ENCODE measurements at regions not wholly inside any gene's neighbourhood (a gene's known extent, or its start where the extent isn't known, plus 50 kb on each side); places are given as distances from the start of the nearest gene placed in this dataset.

DNA sequence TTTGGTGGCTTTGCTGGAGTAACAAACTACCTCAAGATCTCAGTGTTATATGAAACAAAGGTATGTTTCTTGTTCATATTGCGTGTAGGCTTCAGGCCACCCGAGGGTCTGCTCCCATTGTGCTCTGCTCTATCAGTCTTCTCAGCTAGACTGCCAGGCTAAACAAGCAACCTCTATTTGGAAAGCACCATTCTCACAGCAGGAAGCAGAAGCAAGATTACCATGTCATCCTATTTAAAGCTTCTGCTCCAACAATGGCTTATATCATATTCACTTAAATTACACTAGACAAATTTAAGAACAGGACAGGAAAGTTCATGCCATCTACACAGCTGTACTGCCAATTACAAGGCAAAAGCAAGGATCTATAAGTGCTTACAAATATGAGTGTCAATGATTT lies 385.8 kb downstream of the PPARGC1A start:
- DNase-seq: no peak

GRCh38 chr4:23500894-23501449 lies 388.9 kb downstream of the PPARGC1A start:
- DNase-seq: no peak

DNA sequence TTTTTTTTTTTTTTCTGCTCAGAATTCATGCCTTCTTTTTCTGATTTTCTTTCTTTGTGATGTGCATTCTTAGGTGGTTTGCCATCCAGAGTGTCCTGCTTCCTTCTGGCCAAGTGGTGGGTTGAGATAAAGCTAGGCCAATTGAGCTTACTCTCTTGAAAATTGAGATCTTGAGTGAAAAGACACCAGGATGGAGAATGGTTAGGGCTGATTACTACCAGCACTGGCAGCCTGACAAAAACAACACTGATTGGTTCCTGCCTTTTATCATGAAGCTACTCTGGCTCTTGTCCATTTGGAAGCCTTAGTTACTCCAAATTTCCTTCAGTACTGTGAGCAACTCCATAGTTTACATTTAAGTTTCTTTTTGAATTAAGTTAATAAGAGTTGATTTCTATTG lies 404.0 kb downstream of the PPARGC1A start:
- no peak for DNase-seq

- no peak for DNase-seq
These were observed 405.2 kb downstream of the PPARGC1A start for GRCh38 chr4:23484689-23485088.

- DNase-seq: no peak
These were observed 406.4 kb downstream of the PPARGC1A start for GRCh38 chr4:23483320-23483960.

- DNase-seq: no peak
These were observed 408.3 kb downstream of the PPARGC1A start for GRCh38 chr4:23481566-23481965.

GRCh38 chr4:23477905-23478304 lies 411.9 kb downstream of the PPARGC1A start:
- no peak for DNase-seq

- no peak for DNase-seq
These were observed 413.2 kb downstream of the PPARGC1A start for GRCh38 chr4:23476515-23477090.

DNA sequence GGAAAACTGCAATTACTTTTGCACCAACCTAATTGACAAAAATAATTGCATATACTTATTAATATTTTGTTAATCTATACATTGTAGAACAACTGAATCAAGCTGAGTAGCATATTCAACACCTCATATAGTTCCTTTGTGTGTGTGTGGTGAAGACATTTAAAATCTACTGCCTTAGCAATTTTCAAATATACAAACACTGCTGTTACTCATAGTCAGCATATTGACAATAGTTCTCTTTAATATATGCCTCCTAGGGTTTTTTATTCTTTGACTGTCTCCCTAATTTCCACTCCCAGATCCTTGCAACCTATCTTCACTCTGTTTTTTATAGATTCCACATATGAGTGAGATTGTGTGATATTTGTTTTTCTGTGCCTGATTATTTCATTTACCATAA lies 426.8 kb downstream of the PPARGC1A start:
- DNase-seq: no peak

DNA sequence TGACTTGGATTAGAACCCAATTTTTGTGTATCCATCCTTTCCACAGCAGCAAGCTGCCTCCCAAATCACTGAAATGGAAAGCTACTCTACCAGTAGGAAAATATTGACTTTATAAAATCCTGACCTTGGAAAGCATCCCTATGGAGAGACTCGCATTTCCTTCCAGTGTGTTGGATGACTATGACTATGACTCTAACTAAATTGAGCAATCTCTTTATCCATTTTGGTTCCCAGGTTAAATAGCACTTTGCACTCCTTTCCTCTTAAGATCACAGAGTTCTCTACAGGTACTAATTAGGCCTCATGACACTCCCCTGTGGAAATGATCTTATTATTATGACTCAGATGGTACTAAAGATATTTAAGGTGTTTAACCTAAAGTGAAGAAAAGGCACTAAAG lies 431.8 kb downstream of the PPARGC1A start:
- DNase-seq: no peak

DNA sequence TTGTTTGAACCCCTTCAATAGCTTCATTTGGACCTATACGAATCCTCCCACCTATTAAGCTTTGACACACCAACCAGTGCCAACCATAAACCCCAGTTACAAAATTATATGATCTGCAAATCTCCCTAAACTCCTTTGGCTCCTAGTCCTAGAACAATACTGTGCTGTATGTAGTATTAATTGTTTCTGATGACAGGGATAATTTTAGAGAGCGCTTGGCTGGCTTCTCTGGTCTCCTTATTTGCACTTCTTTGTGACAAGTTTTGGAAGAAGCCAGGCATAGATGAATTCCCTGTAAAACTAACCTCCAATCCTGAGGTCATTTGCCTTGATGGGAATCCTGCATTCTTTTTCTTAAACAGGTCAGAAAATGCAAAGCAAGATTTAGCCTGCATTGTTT lies 433.0 kb downstream of the PPARGC1A start:
- no peak for DNase-seq

GRCh38 chr4:23455456-23456158 lies 434.2 kb downstream of the PPARGC1A start:
- DNase-seq: no peak

- no peak for DNase-seq
These were observed 448.2 kb downstream of the PPARGC1A start for GRCh38 chr4:23441530-23442069.

DNA sequence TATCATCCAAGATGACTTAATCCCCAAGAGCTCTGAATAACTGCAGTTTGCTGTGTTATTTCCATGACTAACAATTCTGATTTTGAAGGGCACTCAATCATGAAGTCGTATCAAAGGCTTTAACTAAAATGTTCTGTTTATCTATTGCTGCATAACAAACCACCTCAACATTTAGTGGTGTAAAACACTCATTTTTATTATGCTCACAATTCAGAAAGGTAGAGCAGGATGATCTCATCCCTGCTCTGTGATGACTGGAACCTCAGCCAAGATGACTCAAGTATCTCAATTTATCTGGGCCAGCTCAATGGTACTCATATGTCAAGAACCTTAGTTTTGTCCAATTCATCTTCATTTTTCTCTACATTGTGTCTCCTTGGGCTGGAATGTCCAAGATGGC lies 451.1 kb downstream of the PPARGC1A start:
- DNase-seq: no peak

- no peak for DNase-seq
These were observed 460.4 kb downstream of the PPARGC1A start for GRCh38 chr4:23429497-23429896.

- DNase-seq: no peak
These were observed 464.3 kb downstream of the PPARGC1A start for GRCh38 chr4:23425570-23425969.

GRCh38 chr4:23423540-23423939 lies 466.3 kb downstream of the PPARGC1A start:
- DNase-seq: no peak

DNA sequence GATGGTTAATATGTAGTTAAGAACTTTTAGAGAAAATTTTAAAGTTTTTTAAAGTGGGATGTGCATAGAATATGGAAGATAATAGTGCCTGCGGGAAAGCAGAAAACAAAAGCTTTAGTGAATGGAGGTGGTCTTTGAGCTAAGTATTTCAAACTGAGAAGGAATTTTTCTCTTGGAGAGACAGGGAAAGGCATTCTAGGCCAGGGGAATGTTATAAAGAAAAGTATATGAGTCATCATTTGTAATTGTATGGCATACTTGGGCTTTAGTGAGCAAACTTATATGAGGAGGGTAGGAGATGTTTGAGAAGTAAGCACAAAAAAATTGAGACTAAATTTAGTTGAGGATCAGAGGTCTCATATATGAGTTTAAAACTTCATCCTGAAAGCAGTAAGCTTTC lies 467.0 kb downstream of the PPARGC1A start:
- DNase-seq: no peak

DNA sequence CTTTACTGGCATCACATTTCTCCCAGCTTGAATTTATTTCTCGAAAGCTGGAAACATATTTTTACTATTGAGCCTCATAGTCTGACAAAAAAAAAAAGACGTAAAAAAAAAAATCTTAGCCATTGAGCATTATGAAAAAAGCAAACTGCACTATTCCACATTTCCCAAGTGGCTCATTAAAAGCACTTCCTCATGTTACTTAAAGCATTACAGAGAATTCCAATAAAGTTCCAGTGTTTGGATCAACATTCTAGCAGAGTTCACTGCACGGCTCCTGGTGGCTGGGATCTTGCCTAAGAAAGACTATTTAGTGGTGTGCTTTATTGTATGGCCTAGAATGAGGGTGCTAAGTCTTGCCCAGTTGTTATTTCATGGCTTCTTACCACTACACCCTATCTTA lies 476.2 kb downstream of the PPARGC1A start:
- no peak for DNase-seq

GRCh38 chr4:23412701-23413100 lies 477.1 kb downstream of the PPARGC1A start:
- no peak for DNase-seq

GRCh38 chr4:23408913-23409312 lies 480.9 kb downstream of the PPARGC1A start:
- peak; percentile 14 for DNase-seq

GRCh38 chr4:23401572-23401971 lies 488.3 kb downstream of the PPARGC1A start:
- no peak for DNase-seq

GRCh38 chr4:23392860-23393458 lies 496.9 kb downstream of the PPARGC1A start:
- no peak for DNase-seq
